Liver (tissue), 8 donors: ENCODE measurements at regions not wholly inside any gene's neighbourhood (a gene's known extent, or its start where the extent isn't known, plus 50 kb on each side); places are given as distances from the start of the nearest gene placed in this dataset.

Experiments
- DNase-seq: peaks from one replicate; pipeline ENCODE4 v3.0.0-alpha.2; 2017; ENCODE audit warnings: low spot score
- H3K27ac ChIP-seq, 2 donors: one replicate each; pipeline ENCODE4 v1.7.0; 2013; ENCODE audit warnings: inconsistent platforms in 2 of 2, low read length in 2 of 2, control low read depth in 1 of 2, low read depth in 1 of 2, mild to moderate bottlenecking in 1 of 2
- H3K27me3 ChIP-seq, 4 donors: one replicate each; pipeline versions ENCODE4 v1.6.1 to v1.7.0; 2013; ENCODE audit warnings: low read length in 3 of 4, inconsistent platforms in 1 of 4, mild to moderate bottlenecking in 1 of 4, moderate library complexity in 1 of 4; ENCODE audit not compliant: control insufficient read depth in 4 of 4, insufficient read depth in 4 of 4
- H3K36me3 ChIP-seq, 4 donors: one replicate each; pipeline versions ENCODE4 v1.6.1 to v1.7.0; 2013; ENCODE audit warnings: low read length in 3 of 4, mild to moderate bottlenecking in 3 of 4, low read depth in 1 of 4, moderate library complexity in 1 of 4; ENCODE audit not compliant: control insufficient read depth in 4 of 4, insufficient read depth in 3 of 4
- H3K4me1 ChIP-seq, 4 donors: one replicate each; pipeline versions ENCODE4 v1.6.1 to v1.7.0; 2013; ENCODE audit warnings: low read length in 3 of 4, mild to moderate bottlenecking in 3 of 4, moderate library complexity in 1 of 4; ENCODE audit not compliant: control insufficient read depth in 4 of 4, insufficient read depth in 4 of 4
- H3K4me3 ChIP-seq, 3 donors: one replicate each; pipeline versions ENCODE4 v1.6.1 to v1.7.0; 2013; ENCODE audit warnings: low read length in 3 of 3, control low read depth in 1 of 3, low read depth in 1 of 3, mild to moderate bottlenecking in 1 of 3
- H3K9ac ChIP-seq, 2 donors: one replicate each; pipeline ENCODE4 v1.7.0; 2013; ENCODE audit warnings: low read length in 2 of 2, mild to moderate bottlenecking in 2 of 2, moderate library complexity in 2 of 2, control low read depth in 1 of 2, low read depth in 1 of 2
- H3K9me3 ChIP-seq, 4 donors: one replicate each; pipeline versions ENCODE4 v1.6.1 to v1.7.0; 2013; ENCODE audit warnings: low read length in 3 of 4; ENCODE audit not compliant: control insufficient read depth in 4 of 4
- ATF3 ChIP-seq: IDR thresholded peaks from 2 replicates; pipeline ENCODE4 v1.6.1; 2016; ENCODE audit warnings: antibody characterized with exemption
- CTCF ChIP-seq: fragments of 150-350 bp; IDR thresholded peaks from 2 replicates; pipeline ENCODE4 v1.5.1; 2017; ENCODE audit warnings: improper control_type of control experiment, low read depth, low read length; ENCODE audit not compliant: missing input control
- EGR1 ChIP-seq, 2 donors: IDR thresholded peaks; 2 replicates each; pipeline ENCODE4 v1.6.1; 2016 to 2018; ENCODE audit warnings: antibody characterized with exemption in 2 of 2, low read depth in 2 of 2
- FOXA1 ChIP-seq: IDR thresholded peaks from 2 replicates; pipeline ENCODE4 v1.6.1; 2016; ENCODE audit warnings: antibody characterized with exemption
- FOXA2 ChIP-seq: IDR thresholded peaks from 2 replicates; pipeline ENCODE4 v1.6.1; 2016; ENCODE audit warnings: antibody characterized with exemption
- HNF4A ChIP-seq, 2 donors: conservative IDR thresholded peaks; 2 replicates each; pipeline ENCODE4 v1.6.1; 2016; ENCODE audit warnings: antibody characterized with exemption in 2 of 2, mild to moderate bottlenecking in 2 of 2
- JUND ChIP-seq, 2 donors: IDR thresholded peaks; 2 replicates each; pipeline ENCODE4 v1.6.1; 2016; ENCODE audit warnings: antibody characterized with exemption in 2 of 2
- RAD21 ChIP-seq, 2 donors: IDR thresholded peaks; 2 replicates each; pipeline ENCODE4 v1.6.1; 2016; ENCODE audit warnings: antibody characterized with exemption in 2 of 2, mild to moderate bottlenecking in 2 of 2
- REST ChIP-seq: IDR thresholded peaks from 2 replicates; pipeline ENCODE4 v1.6.1; 2016; ENCODE audit warnings: antibody characterized with exemption, mild to moderate bottlenecking
- RXRA ChIP-seq, 2 donors: IDR thresholded peaks; 2 replicates each; pipeline ENCODE4 v1.6.1; 2017 to 2018; ENCODE audit warnings: antibody characterized with exemption in 2 of 2, mild to moderate bottlenecking in 1 of 2
- SP1 ChIP-seq: IDR thresholded peaks from 2 replicates; pipeline ENCODE4 v1.6.1; 2018; ENCODE audit warnings: antibody characterized with exemption, mild to moderate bottlenecking
- TAF1 ChIP-seq: conservative IDR thresholded peaks from 2 replicates; pipeline ENCODE4 v1.6.1; 2016; ENCODE audit warnings: antibody characterized with exemption, mild to moderate bottlenecking
- YY1 ChIP-seq: IDR thresholded peaks from 2 replicates; pipeline ENCODE4 v1.6.1; 2016; ENCODE audit warnings: antibody characterized with exemption, mild to moderate bottlenecking
- ZBTB33 ChIP-seq: IDR thresholded peaks from 2 replicates; pipeline ENCODE4 v1.6.1; 2016; ENCODE audit warnings: antibody characterized with exemption
- WGBS: extraction: QIAGEN DNeasy Blood & Tissue Kit; methylation state at CpG from one replicate; pipeline ENCODE4 v1.1.7; 2013; 5-methylcytosine and 5-hydroxymethylcytosine counted together
- donor health status: healthy.
- donor health status: healthy.
- donor health status: healthy.
- donor health status: healthy.
- donor health status: healthy.

- Histone ChIP-seq H3K9ac (no peak overlapping the region), H3K36me3 (no peaks in the 10 kb centered on the region), H3K27me3 (no peaks in the 10 kb centered on the region), H3K9me3 (no peaks in the 10 kb centered on the region), H3K4me1 (no peaks in the 10 kb centered on the region), H3K27ac (no peak overlapping the region), H3K4me3 (no peak overlapping the region)
- DNase-seq, result no peak
- TF ChIP-seq TAF1, result no peak
- TF ChIP-seq CTCF, result no peak
- TF ChIP-seq SP1, result no peak
- no peak for TF ChIP-seq EGR1 (IDR thresholded peaks at IDR 0.05; ENCODE audit: low read depth in 2 of 2)
- TF ChIP-seq REST, result no peak
- TF ChIP-seq JUND (IDR thresholded peaks at IDR 0.05), result no peak
- no peak for TF ChIP-seq ZBTB33
- TF ChIP-seq FOXA2, result no peak
- no peak for TF ChIP-seq HNF4A (conservative IDR thresholded peaks at IDR 0.05)
- no peak for TF ChIP-seq RXRA (IDR thresholded peaks at IDR 0.05)
- no peak for TF ChIP-seq FOXA1
- WGBS, result 85% methylated on average over 12 of the region's 12 CpGs
Observed at GRCh38 chr2:12554224-12555011, 162.3 kb upstream of the TRIB2 start.

- Histone ChIP-seq H3K9me3 (no peaks in the 10 kb centered on the region), H3K27me3 (no peaks in the 10 kb centered on the region), H3K4me1 (no peaks in the 10 kb centered on the region), H3K9ac (no peak overlapping the region), H3K27ac (no peak overlapping the region), H3K36me3 (no peaks in the 10 kb centered on the region), H3K4me3 (no peak overlapping the region)
- 79% methylated on average over 2 of the region's 2 CpGs for WGBS
- no peak for DNase-seq
- TF ChIP-seq YY1 (no peak), JUND (IDR thresholded peaks at IDR 0.05) (no peak), ATF3 (no peak), RAD21 (IDR thresholded peaks at IDR 0.05) (no peak)
Observed at GRCh38 chr2:12555012-12555645, 161.6 kb upstream of the TRIB2 start.
